Peyer's patch (tissue), 4 donors: ENCODE measurements at regions not wholly inside any gene's neighbourhood (a gene's known extent, or its start where the extent isn't known, plus 50 kb on each side); places are given as distances from the start of the nearest gene placed in this dataset.

Experiments
- POLR2A ChIP-seq, 2 donors: fragments of 450-650 bp; IDR thresholded peaks; one replicate each; pipeline ENCODE4 v1.5.1; 2017; ENCODE audit warnings: antibody characterized with exemption in 2 of 2, mild to moderate bottlenecking in 2 of 2, moderate library complexity in 2 of 2
- TF ChIP-seq, protein P1 (sequence below), 6 experiments: fragments of 450-650 bp in 4 of 6; fragments of 200-600 bp in 2 of 6; sonication (generic) in 1 of 6; IDR thresholded peaks; one replicate each; pipeline ENCODE4 v1.5.1; 2017 to 2019; ENCODE audit warnings: antibody characterized with exemption in 6 of 6, mild to moderate bottlenecking in 3 of 6, moderate library complexity in 1 of 6

GRCh38 chr20:51198876-51199523, 176.1 kb upstream of the KCNG1 start:
- TF ChIP-seq, protein P1, sequence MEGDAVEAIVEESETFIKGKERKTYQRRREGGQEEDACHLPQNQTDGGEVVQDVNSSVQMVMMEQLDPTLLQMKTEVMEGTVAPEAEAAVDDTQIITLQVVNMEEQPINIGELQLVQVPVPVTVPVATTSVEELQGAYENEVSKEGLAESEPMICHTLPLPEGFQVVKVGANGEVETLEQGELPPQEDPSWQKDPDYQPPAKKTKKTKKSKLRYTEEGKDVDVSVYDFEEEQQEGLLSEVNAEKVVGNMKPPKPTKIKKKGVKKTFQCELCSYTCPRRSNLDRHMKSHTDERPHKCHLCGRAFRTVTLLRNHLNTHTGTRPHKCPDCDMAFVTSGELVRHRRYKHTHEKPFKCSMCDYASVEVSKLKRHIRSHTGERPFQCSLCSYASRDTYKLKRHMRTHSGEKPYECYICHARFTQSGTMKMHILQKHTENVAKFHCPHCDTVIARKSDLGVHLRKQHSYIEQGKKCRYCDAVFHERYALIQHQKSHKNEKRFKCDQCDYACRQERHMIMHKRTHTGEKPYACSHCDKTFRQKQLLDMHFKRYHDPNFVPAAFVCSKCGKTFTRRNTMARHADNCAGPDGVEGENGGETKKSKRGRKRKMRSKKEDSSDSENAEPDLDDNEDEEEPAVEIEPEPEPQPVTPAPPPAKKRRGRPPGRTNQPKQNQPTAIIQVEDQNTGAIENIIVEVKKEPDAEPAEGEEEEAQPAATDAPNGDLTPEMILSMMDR (IDR thresholded peaks at IDR 0.05), result no peak
- no peak for TF ChIP-seq POLR2A (IDR thresholded peaks at IDR 0.05)
